Activated CD4-positive, CD25-positive, alpha-beta regulatory T cell treated with anti-CD3 and anti-CD28 coated beads, Interleukin-2, amount 50 U/mL, for 72 hours (primary cell): ENCODE measurements at regions not wholly inside any gene's neighbourhood (a gene's known extent, or its start where the extent isn't known, plus 50 kb on each side); places are given as distances from the start of the nearest gene placed in this dataset.

Experiments
- DNase-seq: peaks from one replicate; pipeline ENCODE4 v3.0.0; 2021

DNA sequence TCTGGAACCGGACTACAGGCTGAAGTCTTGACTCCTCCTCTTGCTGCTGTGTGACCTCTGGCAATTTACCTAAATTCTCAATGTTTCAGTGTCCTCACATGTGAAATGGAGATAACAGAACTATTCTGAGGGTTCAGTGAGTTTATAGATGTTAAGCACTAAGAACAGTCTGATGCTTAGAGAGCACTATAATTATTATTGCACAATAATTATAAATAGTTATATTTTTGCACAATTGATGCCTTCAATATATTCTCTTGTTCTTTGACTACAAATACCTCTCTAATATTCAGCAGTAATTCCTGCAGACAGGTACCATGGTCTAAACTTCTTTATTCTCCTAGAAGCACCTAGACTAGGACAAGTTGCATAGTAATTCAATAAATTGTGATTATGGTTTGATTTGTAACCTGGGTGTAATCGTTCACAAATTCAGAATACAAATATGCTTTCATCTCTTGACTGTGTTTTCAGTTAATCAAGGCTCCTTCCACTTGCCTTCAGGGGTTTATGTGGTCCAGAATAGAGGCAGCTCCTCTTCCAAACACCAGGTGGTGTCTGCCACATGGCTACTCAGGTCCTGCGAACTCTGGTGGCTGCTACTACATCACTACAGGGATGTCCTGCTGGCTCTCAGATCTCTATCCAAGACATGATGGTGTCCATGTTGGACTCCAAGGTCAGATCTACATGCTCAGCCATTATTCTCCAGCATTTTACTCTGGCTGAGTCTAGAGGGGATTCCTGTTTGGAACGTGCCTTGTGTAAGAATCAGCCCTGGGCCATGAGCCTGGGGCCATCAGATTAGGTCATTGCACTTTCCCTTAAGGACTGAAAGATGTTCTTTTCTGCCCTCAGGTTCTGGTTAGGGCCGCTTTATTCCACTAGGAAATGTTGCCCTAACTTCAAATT is 103.4 kb downstream of the QRFPR start:
- DNase-seq = no peak

DNA sequence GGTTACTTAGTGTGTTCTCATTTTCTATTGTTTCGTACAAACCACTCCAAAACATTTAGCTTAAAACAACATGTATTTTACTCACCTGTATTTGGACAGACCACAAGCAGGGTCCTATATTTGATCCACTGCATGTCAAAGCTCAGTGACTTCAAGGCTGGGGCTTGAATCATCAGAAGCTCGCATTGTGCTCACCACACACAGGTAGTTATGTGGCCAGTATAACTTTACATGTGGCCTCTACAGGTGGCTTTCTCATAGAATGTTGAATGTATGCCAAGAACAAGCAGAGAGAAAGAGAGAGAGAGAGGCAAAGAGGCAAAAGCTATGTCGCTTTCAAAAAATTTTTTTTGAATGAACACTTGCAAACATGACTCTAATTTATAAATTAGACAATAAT is 107.6 kb downstream of the QRFPR start:
- DNase-seq = no peak

GRCh38 chr4:121272526-121272925 is 108.3 kb downstream of the QRFPR start:
- DNase-seq = no peak

DNA sequence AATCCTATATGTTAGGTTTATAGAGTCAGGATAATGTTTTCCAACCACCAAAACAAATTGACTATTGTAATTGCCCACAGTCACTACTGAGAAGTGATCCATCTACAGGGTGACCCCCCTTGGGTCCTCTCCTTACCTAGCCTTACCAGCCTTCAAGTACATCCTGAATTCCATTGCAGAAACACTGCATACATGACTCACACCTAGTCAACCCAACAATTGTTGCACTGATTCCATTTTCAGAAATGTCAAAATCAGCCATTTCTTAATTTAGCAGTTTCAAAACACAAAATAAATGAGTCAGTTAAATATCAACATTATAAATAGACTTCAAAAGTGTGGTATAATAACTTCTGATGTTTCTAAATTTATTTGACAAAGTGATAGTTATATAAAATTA is 106.3 kb upstream of the TNIP3 start:
- no peak for DNase-seq

- no peak for DNase-seq
Measured at GRCh38 chr4:121269001-121269400, 104.9 kb upstream of the TNIP3 start.

DNA sequence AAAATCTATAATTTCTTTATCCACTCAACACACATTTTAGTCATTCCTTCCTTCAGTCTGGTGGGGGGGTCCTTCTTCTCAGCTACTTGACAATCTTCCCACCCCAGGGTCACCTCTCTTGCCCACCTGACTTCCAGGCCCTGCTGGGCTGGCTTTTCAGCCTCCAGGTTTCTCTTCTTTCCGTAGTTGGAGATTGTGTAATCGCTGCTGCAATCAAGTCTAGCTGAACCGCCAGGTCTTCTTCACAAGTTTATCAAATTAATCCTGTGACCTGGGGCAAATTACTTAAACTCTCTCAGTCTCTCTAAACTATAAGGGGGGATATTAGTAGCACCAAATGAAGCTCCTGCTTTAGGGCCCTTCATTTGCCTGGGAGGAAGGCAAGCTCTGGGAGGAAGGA is 102.9 kb upstream of the TNIP3 start:
- DNase-seq = no peak

GRCh38 chr4:121256887-121257466 is 92.9 kb upstream of the TNIP3 start:
- no peak for DNase-seq

DNA sequence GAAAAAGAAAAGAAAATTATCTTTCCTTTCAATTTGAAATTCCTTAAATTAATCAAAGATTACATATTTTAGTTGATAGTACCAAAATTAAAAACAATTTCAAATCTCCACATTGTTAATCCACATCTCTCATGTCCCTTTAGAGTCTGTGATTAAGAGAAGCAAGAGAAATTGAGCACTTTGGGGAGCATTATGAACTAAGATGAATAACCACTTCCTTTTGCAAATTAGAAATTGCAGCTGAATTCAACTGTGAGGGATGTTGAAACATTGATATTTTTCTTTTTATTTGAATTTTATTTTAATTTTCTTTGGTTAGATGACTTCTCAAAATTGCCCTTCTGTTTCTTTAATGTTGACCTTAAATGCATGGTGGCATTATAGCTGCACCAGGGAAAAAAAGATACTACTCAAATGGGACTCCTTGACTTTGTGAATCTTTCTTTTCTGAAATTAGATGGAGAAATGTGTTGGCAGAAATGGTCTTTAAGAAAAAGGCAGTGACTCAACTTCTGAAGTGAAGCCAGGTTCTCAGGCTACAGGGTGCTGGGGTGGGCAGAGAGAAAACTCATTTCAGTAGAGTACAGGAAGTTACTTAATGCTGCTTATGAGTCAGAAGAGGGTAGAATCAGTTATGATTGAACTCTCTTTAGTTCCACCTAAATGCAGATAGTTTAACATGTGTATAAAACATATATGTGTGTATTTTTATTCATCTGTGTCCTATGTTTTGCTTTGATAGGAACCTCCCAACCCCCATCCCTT is 92.0 kb upstream of the TNIP3 start:
- no peak for DNase-seq

- DNase-seq = no peak
Measured at GRCh38 chr4:121253961-121254360, 89.8 kb upstream of the TNIP3 start.

DNA sequence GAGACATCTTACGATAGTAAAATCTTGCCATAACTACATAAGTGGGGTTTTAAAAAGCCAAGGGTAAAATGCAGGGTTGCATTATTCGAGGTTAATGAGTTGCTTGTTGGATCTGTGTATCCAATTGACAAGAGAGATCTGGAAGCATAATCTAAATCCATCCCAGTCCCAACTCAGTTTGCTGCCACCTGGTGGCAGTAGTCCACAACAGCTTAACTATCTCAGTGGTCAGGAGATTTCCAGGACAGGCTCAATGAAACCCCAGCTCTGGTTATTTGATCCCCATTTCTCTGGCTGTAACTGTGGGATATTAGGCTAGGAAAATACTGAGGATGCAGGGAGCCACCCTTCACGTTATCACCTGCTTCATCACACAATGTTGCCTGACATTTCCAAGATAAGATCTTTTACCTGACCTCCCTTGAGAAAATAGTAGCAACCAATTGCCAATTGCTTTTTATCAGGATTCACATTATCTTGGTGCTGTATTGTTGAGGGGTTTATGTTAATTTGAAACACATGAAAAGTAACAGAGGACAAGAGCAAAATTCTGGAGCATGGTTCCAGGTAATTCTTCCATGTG is 88.2 kb upstream of the TNIP3 start:
- peak; percentile 61 for DNase-seq

GRCh38 chr4:121248747-121249146 is 84.6 kb upstream of the TNIP3 start:
- DNase-seq = no peak

- no peak for DNase-seq
Measured at GRCh38 chr4:121246698-121247097, 82.6 kb upstream of the TNIP3 start.

GRCh38 chr4:121243485-121243884 is 79.4 kb upstream of the TNIP3 start:
- DNase-seq = no peak

GRCh38 chr4:121242188-121242750 is 78.1 kb upstream of the TNIP3 start:
- DNase-seq = no peak

- DNase-seq = no peak
Measured at GRCh38 chr4:121239951-121240350, 75.8 kb upstream of the TNIP3 start.

GRCh38 chr4:121238461-121238860 is 74.3 kb upstream of the TNIP3 start:
- DNase-seq = no peak

DNA sequence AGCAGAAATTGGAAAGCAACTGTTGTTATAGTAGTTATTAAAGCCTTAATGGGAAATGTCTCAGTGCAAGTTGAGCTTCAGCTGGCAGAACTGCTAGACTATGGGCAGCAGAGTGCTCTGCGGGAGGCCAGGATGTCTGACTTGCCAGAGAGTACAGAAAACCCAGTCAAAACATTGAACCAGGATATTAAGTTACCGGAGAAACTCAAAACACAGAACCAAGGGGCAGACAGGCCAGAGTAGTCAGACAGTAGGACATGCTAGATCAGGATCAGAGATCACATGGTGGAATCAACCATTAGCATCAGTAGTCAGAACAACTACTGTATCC is 72.9 kb upstream of the TNIP3 start:
- no peak for DNase-seq

DNA sequence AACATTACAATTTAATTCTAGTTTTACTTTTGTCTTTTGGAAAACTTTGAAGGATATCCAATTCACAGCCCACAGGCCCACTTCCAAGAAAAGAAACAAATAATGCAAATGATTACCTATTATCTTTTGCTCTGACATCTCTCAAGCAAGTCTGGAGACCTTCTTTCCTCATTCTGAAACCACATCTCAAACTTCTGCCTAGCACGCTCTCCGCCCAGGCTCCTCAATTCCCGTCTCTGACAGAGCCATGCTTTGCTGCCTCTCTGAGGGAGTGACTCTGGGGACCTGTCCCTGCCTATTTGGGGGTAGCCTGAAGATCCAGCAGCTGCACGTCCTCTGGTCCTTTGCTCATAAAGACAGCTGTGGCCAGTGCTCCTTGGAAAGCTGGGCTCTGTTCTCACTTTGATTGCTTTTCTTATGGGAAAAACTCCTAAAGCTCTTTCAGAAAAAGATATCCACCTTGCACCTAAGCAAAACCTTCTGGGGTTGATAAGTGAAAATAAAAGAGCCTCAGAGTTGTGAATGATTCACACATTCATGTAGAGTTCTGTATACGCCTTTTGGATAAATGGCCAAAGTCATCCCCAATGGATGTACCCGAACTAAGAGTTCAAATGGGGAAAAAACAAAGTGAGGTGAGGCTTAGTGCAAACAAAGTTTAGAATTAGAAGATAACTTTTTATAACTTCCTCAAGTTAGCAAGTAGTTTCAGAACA is 72.4 kb upstream of the TNIP3 start:
- no peak for DNase-seq

DNA sequence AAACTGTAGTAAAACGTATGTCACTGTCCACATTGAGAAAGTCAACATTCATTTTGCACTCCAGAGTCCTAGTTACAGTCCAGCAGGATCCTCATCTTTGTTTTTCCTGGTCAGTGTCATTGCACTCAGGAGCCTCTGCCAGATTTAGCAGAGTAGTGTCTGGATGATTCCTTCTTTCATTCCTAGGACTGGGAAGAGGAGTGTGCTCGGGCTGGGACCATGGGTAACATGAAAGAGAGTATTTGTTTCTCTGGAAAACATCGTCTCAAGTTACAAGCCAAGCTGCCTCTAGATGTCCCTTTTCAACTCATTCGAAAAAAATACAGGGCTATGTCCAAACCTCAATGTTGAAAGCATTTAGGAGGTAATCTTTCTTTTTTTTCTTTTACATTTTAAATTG is 69.9 kb upstream of the TNIP3 start:
- DNase-seq = no peak

DNA sequence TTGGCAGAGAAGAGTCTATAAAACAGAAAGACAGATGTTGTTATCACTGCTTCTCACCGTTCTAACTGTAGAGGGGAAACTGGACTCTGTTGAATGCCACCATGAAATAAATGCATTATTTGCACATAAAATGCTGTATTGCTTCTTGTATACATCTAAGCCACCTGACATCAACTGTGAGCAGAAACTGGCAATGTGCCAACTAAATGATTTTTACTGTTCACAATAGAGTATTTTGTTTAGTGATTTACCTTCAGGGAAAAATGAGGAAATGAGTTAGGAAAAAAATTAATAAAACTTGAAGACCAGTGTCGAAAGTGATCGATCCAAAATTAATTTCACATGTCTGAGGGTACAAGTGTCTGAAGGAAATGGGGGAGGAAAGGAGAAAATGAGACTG is 65.9 kb upstream of the TNIP3 start:
- no peak for DNase-seq

DNA sequence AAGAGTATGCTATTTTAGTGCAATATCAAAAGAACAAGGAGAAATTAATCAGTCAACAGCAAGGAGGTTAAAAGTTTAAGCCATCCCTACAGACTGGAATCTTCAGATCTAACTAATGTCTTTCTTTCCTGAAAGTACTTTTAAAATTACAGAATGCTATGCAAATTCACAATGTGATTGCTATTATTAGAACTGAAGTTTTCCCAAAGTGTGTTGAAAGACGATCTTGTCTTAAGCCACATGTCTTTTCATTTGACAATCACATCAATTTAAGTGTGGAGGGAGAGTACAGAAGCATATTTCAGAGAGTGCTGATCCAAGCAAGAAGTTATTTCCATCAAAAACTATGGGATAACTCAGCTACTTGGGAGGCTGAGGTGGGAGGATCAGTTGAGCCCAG is 64.7 kb upstream of the TNIP3 start:
- no peak for DNase-seq

- DNase-seq = no peak
Measured at GRCh38 chr4:121227341-121227792, 63.2 kb upstream of the TNIP3 start.

GRCh38 chr4:121226362-121226761 is 62.2 kb upstream of the TNIP3 start:
- DNase-seq = no peak
